DMS114 treated with DMSO at 0.1 percent for 48 hours (cell line): ENCODE measurements at regions not wholly inside any gene's neighbourhood (a gene's known extent, or its start where the extent isn't known, plus 50 kb on each side); places are given as distances from the start of the nearest gene placed in this dataset.

Experiments used
- DNase-seq: peaks from one replicate; lab custom pipeline; 2025; ENCODE audit not compliant: unreplicated experiment; lab: John Stamatoyannopoulos, UW

- DNase-seq: no peak
Measured at GRCh38 chr2:20111311-20112131, 60.1 kb upstream of the LAPTM4A start.

GRCh38 chr2:20110876-20111275 lies 59.4 kb upstream of the LAPTM4A start:
- DNase-seq: no peak

GRCh38 chr2:20110383-20110782 lies 59.0 kb upstream of the LAPTM4A start:
- no peak for DNase-seq

GRCh38 chr2:20108655-20109396 lies 57.4 kb upstream of the LAPTM4A start:
- no peak for DNase-seq

GRCh38 chr2:20107776-20108175 lies 56.3 kb upstream of the LAPTM4A start:
- DNase-seq: no peak

- no peak for DNase-seq
Measured at GRCh38 chr2:20107352-20107751, 55.9 kb upstream of the LAPTM4A start.

GRCh38 chr2:20106746-20107145 lies 55.3 kb upstream of the LAPTM4A start:
- DNase-seq: peak; percentile 15

GRCh38 chr2:20104900-20105545 lies 53.6 kb upstream of the LAPTM4A start:
- no peak for DNase-seq

GRCh38 chr2:20103530-20103929 lies 52.1 kb upstream of the LAPTM4A start:
- DNase-seq: no peak
